HG02852 (cell line): ENCODE measurements at regions not wholly inside any gene's neighbourhood (a gene's known extent, or its start where the extent isn't known, plus 50 kb on each side); places are given as distances from the start of the nearest gene placed in this dataset.
"Not testable (repeated sequence)": the region's sequence is repeated elsewhere in the genome, so short reads cannot be mapped to it uniquely, and the experiment has no call there.

Source experiments
- ATAC-seq: cut with Tn5 transposase; IDR thresholded peaks from one replicate; pipeline ENCODE4 v1.9.1; 2021; ENCODE audit warnings: mild to moderate bottlenecking, moderate library complexity; ENCODE audit not compliant: unreplicated experiment

GRCh38 chr5:42066131-42066530, 141.1 kb downstream of the FBXO4 start:
- no peak for ATAC-seq

DNA sequence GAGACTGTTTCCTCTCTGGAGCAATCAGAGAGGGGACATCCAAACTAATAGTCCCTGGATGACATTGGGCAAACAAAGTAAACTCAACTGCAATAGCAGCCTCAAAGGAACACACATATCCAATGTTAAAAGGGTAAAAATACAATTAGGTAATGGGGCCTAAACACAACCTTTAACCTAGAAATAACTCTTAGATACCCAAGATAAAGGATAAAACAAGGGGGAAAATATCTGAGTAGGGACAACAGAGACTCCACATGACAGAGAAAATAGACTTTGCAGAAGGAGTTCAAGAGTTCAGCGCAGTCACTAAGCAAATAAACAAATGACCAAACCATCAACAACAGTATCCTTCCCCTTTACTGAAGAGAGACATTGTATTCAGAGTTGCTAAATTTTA, 149.3 kb downstream of the FBXO4 start:
- no peak for ATAC-seq

DNA sequence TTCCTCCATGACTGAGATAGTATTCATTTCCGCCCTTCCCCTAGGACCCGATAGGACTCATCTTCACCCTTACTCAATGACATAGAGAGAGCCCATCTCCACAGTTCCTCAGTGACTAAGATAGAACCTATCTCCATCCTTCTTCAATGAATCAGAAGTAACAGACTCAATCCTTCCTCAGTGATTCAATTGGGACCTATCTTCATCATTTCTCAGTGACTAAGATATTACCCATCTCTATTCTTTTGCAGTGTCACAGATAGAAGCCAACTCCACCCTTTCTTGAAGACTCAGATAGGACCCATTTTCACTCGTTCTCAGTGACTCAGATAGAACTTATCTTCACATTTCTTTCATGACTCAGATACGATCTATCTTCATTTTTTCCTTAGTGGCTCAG, 164.6 kb downstream of the FBXO4 start:
- no peak for ATAC-seq

DNA sequence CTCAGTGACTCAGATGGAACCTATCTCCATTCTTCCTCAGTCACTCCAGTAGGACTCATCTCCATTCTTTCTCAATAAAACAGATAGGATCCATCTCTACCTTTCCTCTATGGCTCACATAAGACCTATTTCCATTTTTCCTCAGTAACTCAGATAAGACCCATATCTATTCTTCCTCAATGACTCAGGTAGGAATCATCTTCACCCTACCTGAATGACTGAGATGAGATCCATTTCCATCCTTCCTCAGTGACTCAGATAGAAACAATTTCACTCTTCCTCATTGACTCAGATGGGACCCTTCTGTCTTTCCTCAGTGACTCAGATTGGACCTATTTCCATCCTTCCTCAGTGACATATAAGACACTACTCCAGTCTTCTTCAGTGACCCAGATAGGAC, 165.1 kb downstream of the FBXO4 start:
- no peak for ATAC-seq

DNA sequence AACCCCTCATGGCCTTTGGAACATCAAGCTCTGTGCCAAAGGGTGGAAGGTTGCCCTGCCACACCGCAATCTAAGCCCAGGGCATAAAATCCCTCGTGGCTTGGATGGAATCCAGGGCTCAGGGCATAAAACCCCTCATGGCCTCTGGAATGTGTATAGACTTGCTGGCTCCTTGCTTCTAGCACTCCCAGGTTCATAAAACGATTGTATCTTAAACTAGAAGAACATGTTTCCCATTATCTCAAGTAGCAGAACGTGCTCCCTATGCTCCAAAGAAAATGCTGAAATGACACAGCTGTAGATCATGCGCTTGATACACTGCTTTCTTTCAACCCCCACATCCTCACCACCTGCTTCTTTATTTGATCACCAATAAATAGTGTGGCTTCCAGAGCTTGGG, 174.8 kb downstream of the FBXO4 start:
- ATAC-seq, result not testable (repeated sequence)

- ATAC-seq, result no peak
Observed at GRCh38 chr5:42108468-42108867, 183.4 kb downstream of the FBXO4 start.

GRCh38 chr5:42109006-42109572, 184.0 kb downstream of the FBXO4 start:
- ATAC-seq, result no peak

- not testable (repeated sequence) for ATAC-seq
Observed at GRCh38 chr5:42115721-42116120, 190.6 kb downstream of the FBXO4 start.

DNA sequence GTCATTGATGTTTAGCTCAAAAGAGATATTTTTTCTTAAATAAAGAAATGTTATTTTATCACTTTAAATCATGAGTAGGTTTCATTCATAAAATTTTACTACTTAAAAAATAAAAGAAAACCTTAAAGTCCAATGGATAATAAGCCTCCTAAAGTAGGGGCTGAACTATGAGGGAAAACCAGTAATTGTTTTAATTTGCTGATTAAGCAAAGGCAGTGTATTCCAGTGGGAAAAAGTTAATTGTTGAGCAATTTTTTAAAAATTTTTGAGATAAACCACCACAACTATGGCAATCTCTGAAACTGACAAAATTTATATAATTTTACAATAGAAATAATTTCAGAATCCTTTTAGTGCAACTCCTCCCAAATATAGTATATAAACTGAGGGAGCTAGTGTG, 195.0 kb downstream of the FBXO4 start:
- ATAC-seq, result no peak

DNA sequence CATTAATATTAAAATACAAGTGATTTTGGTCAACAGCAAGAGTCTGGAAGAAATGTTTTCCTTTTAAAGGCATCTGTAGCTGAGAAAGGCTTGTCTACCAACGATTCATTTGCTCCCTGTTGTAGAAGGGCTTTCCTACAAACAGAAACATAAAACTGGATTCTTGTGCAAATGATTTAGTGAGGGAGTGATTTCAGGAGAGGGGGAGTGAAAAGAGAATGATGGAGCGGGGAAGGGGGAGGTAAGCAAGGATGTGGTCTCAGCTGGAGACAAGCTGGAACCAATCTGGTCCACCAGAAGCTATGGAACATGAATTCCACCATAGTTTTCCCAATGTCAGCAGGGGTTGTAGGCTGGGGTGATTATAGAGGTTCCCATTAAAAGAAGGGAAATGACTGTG, 196.3 kb downstream of the FBXO4 start:
- no peak for ATAC-seq

GRCh38 chr5:42131081-42131480, 206.0 kb downstream of the FBXO4 start:
- ATAC-seq, result no peak

DNA sequence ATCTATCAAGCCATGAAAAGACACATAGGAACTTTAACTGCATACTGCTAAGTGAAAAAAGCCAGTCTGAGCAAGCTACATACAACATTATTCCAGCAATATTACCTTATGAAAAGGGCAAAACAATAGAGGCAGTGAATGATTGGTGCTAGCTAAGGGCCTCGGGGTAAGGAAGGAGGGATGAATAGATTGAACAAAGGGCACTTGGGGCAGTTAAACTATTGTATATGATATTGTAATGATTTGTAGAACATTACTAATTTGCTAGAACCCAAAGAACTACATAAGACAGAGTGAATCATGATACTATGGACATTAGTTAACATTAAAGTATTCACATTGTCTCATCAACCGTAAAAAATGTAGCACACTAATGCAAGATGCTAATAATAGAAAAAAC, 218.3 kb downstream of the FBXO4 start:
- ATAC-seq, result no peak

- ATAC-seq, result no peak
Observed at GRCh38 chr5:42148813-42149212, 223.7 kb downstream of the FBXO4 start.

DNA sequence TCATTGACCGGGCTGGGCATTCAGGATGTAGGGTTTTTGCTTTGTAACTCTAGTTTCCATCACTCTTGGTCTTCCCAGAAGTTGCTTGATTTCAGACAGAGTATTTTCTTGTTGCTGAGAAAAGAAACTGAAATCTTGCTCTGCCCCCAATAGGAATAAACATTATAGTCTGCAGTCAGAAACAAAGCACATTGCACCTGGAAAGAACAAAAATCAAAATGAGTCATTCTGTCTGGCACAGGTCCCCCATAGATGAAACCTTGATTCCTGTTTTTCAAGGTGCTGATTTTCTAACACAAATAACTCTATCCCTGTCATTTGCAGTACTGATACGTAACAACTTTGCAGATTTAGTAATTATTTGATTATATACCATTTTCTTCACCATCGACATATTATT, 232.1 kb downstream of the FBXO4 start:
- no peak for ATAC-seq

- no peak for ATAC-seq
Observed at GRCh38 chr5:42163083-42163482, 238.0 kb downstream of the FBXO4 start.

DNA sequence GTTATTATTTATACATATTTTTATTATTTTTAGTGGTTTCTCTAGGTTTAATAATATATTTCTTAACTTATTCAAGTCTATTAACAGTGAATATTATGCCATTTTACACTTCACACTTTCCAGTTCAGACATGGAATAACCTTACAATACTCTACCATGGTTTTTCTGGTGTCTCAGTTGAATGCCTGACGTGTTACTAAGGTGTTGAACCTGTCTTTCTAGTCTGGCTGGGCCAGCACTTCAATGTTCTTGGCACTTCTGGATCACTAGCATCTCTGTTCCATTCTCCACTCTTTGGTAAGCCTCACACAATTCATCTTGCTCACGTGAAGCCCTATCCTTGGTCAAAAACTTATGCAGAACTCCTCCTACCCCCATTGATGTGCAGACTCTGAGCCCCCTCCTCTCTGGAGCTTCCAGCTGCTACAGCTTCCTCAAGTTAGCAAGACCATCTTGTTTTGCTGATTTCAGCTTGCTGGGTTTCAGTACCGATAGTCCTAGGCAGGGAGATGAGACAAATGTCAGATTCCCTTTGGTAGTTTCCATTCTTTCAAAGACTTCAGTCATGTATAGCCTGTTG, 243.1 kb downstream of the FBXO4 start:
- ATAC-seq, result no peak

DNA sequence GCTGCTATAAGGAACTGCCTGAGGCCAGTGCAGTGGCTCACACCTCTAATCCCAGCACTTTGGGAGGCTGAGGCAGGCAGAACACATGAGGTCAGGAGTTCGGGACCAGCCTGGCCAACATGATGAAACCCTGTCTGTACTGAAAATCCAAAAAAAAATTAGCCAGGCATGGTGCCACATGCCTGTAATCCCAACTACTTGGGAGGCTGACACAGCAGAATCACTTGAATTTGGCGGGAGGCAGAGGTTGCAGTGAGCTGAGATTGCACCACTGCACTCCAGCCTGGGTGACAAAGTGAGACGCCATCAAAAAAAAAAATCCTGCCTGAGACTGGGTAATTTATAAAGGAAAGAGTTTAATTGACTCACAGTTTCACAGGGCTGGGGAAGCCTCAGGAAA, 247.1 kb upstream of the GHR start:
- not testable (repeated sequence) for ATAC-seq

GRCh38 chr5:42179843-42180242, 243.4 kb upstream of the GHR start:
- not testable (repeated sequence) for ATAC-seq

DNA sequence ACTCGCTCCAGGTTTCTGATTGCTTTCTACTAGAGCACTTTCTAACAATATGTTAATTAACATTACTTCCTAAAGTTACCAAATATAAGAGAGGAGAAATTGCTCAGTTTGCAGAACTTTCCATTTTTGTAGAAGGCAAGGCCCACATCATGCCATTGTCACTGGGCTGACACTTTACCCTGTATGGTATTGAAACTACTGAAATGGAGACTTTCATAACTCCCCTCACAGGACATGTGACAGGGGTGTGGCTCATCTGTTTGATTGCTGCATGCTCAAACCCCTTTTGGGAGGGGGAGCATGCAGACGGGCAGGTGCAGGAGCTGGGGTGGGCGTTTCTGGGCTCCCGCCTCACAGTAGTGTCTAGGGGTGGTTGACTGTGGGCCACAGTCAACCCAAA, 206.3 kb upstream of the GHR start:
- ATAC-seq, result no peak

GRCh38 chr5:42217791-42218190, 205.4 kb upstream of the GHR start:
- ATAC-seq, result no peak

- ATAC-seq, result no peak
Observed at GRCh38 chr5:42225009-42225408, 198.2 kb upstream of the GHR start.

- ATAC-seq, result no peak
Observed at GRCh38 chr5:42228279-42228678, 195.0 kb upstream of the GHR start.

DNA sequence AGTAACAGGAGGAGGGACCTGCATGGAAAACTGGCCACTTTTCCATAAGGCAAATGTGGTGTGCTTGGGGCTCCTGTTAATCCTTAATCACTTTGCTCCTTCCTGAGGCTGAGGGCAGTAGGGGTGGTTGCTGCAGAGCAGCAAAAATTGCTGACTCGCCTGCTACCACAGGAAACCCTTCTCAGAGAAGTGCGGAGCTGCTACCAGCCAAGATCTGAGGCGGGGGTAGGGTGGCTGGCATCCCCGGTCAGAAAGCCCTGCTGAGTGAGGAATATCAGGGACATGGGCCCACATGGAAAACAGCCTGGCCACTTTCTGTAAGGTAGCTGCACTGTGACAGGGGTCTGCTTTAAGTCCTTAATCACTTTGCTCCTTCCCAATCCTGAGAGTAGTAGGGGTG, 192.4 kb upstream of the GHR start:
- no peak for ATAC-seq
